KMS-11 (cell line): ENCODE measurements at regions not wholly inside any gene's neighbourhood (a gene's known extent, or its start where the extent isn't known, plus 50 kb on each side); places are given as distances from the start of the nearest gene placed in this dataset.

ENCODE experiments used
- H2AFZ ChIP-seq: fragments of 200-600 bp; sonication (generic); 2 replicates; pipeline ENCODE4 v1.6.1; 2016; ENCODE audit warnings: antibody characterized with exemption, mixed run types, low read depth
- H3K27ac ChIP-seq: fragments of 200-600 bp; sonication (generic); 2 replicates; pipeline ENCODE4 v1.6.1; 2016; ENCODE audit warnings: mild to moderate bottlenecking, mixed run types
- H3K27me3 ChIP-seq: fragments of 200-600 bp; sonication (generic); 2 replicates; pipeline ENCODE4 v1.6.1; 2017; ENCODE audit warnings: mild to moderate bottlenecking, low read depth, mixed run types, moderate library complexity; ENCODE audit not compliant: insufficient read depth
- H3K36me3 ChIP-seq: fragments of 200-600 bp; sonication (generic); 2 replicates; pipeline ENCODE4 v1.6.1; 2017; ENCODE audit warnings: mild to moderate bottlenecking, mixed run types; ENCODE audit not compliant: insufficient read depth
- H3K4me1 ChIP-seq: fragments of 200-600 bp; sonication (generic); 2 replicates; pipeline ENCODE4 v1.6.1; 2016; ENCODE audit warnings: mild to moderate bottlenecking, low read depth, mixed run types; ENCODE audit not compliant: poor library complexity, severe bottlenecking
- H3K4me2 ChIP-seq: fragments of 200-600 bp; sonication (generic); 2 replicates; pipeline ENCODE4 v1.7.0; 2016; ENCODE audit warnings: mild to moderate bottlenecking, mixed run types
- H3K4me3 ChIP-seq: fragments of 200-600 bp; sonication (generic); IDR thresholded peaks from 2 replicates; pipeline ENCODE4 v1.6.1; 2017; ENCODE audit warnings: low read depth, low read length, mixed read lengths; ENCODE audit not compliant: insufficient read depth
- H3K79me2 ChIP-seq: fragments of 200-600 bp; sonication (generic); 2 replicates; pipeline ENCODE4 v1.6.1; 2016; ENCODE audit warnings: low read depth, mixed run types; ENCODE audit not compliant: insufficient read depth
- H3K9ac ChIP-seq: fragments of 200-600 bp; sonication (generic); 2 replicates; pipeline ENCODE4 v1.6.1; 2016; ENCODE audit warnings: mild to moderate bottlenecking, mixed run types
- H4K20me1 ChIP-seq: fragments of 200-600 bp; sonication (generic); 2 replicates; pipeline ENCODE4 v1.6.1; 2016; ENCODE audit warnings: mild to moderate bottlenecking, mixed run types; ENCODE audit not compliant: insufficient read depth
- TF ChIP-seq, protein P1 (sequence below): fragments of 200-600 bp; sonication (generic); conservative IDR thresholded peaks from 2 replicates; pipeline ENCODE4 v1.6.1; 2017; ENCODE audit warnings: low read depth, mild to moderate bottlenecking, antibody characterized with exemption, low read length, moderate library complexity, mixed read lengths

DNA sequence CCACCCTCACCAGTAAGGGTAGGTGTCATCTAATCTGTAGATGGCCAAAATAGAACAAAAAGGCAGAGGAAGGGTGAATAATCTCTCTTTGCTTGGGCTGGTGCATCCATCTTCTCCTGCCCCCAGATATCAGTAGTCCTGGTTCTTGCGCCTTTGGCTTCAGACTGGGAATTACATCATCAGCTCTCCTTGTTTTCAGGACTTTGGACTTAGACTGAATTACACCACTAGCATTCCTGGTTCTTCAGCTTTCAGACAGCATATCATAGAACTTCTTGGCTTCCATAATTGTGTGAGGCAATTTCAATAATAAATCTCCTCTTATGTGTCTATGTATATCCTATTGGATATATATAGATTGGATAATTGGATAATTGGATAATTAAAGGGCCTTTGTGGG is 403.0 kb upstream of the USP24 start:
- H4K20me1 ChIP-seq, result no peaks in the 10 kb centered on the region
- H3K36me3 ChIP-seq, result no peaks in the 10 kb centered on the region
- H3K79me2 ChIP-seq, result no peaks in the 10 kb centered on the region
- TF ChIP-seq, protein P1, sequence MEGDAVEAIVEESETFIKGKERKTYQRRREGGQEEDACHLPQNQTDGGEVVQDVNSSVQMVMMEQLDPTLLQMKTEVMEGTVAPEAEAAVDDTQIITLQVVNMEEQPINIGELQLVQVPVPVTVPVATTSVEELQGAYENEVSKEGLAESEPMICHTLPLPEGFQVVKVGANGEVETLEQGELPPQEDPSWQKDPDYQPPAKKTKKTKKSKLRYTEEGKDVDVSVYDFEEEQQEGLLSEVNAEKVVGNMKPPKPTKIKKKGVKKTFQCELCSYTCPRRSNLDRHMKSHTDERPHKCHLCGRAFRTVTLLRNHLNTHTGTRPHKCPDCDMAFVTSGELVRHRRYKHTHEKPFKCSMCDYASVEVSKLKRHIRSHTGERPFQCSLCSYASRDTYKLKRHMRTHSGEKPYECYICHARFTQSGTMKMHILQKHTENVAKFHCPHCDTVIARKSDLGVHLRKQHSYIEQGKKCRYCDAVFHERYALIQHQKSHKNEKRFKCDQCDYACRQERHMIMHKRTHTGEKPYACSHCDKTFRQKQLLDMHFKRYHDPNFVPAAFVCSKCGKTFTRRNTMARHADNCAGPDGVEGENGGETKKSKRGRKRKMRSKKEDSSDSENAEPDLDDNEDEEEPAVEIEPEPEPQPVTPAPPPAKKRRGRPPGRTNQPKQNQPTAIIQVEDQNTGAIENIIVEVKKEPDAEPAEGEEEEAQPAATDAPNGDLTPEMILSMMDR, result no peak
- H3K27me3 ChIP-seq, result no peaks in the 10 kb centered on the region
- no peaks in the 10 kb centered on the region for H3K4me1 ChIP-seq
- H3K27ac ChIP-seq, result no peak overlapping the region
- no peak overlapping the region for H3K9ac ChIP-seq
- H2AFZ ChIP-seq, result no peak overlapping the region
- no peak overlapping the region for H3K4me3 ChIP-seq
- H3K4me2 ChIP-seq, result no peak overlapping the region

DNA sequence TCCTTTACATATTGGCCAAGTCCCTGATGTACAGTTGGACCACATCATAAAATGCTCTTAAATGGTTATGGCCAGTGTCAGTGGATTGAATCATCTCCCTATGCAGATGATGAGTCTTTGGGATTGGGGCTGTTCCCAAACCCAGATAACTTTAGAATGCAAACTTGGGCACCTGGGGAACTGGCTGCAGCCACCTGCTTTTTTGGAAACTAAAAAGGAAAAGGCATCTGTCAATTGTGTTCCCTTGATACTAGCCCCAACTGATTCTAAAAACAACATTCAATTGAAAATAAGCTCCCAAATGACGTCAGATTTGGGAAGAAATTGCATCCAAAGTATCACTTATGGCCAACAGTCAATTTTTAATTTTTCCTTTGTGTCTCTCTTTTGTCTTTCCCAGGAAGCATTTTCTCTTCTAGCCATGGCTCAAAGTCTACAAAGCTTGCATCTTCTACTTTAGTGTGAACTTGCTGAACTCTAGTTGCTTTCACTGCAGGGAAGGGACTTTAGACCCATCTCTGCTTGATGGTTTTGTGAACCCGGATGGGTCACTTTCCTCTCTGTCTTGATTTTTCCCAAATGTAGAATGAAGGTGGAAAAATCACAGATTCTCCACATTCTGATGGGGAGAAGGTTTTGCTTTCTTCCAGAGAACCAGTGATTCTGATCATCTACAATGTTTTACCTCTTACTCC is 402.3 kb upstream of the USP24 start:
- Histone ChIP-seq H3K9ac (no peak overlapping the region), H3K4me3 (no peak overlapping the region), H3K36me3 (no peaks in the 10 kb centered on the region), H3K4me1 (no peaks in the 10 kb centered on the region), H3K79me2 (no peaks in the 10 kb centered on the region), H3K27ac (no peak overlapping the region), H3K4me2 (no peak overlapping the region), H4K20me1 (no peaks in the 10 kb centered on the region), H2AFZ (no peak overlapping the region), H3K27me3 (no peaks in the 10 kb centered on the region)
- TF ChIP-seq, protein P1, result no peak

DNA sequence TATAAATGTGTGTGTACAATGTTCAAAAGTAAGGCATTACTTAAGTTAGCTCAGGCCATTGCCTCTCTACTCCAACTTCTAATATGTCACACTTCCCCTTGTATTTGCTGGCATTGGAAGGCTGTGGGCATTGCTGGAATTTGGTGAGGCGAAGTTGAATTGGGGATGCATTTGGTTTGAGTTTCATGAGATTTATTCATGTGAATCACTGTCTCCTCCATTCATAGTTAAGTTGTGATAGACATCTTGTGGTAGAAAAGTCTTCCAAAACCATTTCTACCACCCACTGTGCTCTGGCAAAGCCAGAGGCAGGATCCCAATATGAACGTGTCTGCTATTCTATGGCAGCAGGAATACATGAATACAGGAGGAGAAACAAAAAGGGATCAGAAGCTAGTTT is 397.8 kb upstream of the USP24 start:
- Histone ChIP-seq H3K9ac (no peak overlapping the region), H3K4me1 (no peaks in the 10 kb centered on the region), H4K20me1 (no peaks in the 10 kb centered on the region), H3K27ac (no peak overlapping the region), H3K27me3 (no peaks in the 10 kb centered on the region), H3K4me2 (no peak overlapping the region), H3K79me2 (no peaks in the 10 kb centered on the region), H3K4me3 (no peak overlapping the region), H2AFZ (no peak overlapping the region), H3K36me3 (no peaks in the 10 kb centered on the region)
- TF ChIP-seq, protein P1, result no peak

DNA sequence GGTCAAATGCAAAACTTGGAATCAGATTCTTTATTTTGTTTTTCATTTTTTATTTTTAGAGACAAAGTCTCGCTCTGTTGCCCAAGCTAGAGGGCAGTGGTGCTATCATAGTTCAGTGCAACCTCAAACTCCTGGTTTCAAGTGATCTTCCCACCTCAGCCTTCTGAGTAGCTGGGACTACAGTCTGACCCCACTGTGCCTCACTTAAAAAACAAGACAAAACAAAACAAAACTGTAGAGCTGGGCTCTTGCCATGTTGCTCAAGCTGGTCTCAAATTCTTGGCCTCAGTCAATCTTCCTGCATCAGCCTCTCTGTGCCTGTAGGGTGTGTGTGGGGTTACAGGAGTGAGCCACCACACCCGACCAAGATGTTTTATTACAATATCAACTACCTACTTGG is 396.0 kb upstream of the USP24 start:
- H3K4me1 ChIP-seq, result no peaks in the 10 kb centered on the region
- no peak overlapping the region for H3K4me3 ChIP-seq

More for the DNA sequence above, 396.0 kb upstream of the USP24 start:
- Histone ChIP-seq H3K4me2 (no peak overlapping the region), H3K27me3 (no peaks in the 10 kb centered on the region), H3K27ac (no peak overlapping the region), H3K36me3 (no peaks in the 10 kb centered on the region), H3K9ac (no peak overlapping the region), H2AFZ (no peak overlapping the region), H4K20me1 (no peaks in the 10 kb centered on the region), H3K79me2 (no peaks in the 10 kb centered on the region)
- TF ChIP-seq, protein P1, result no peak
